Nephron (organoid): ENCODE measurements at regions not wholly inside any gene's neighbourhood (a gene's known extent, or its start where the extent isn't known, plus 50 kb on each side); places are given as distances from the start of the nearest gene placed in this dataset.
"Not testable (repeated sequence)": the region's sequence is repeated elsewhere in the genome, so short reads cannot be mapped to it uniquely, and the experiment has no call there.

Experiments used
- H3K27ac Mint-ChIP-seq, 3 experiments: 2 replicates each; pipeline ENCODE4 v1.8.0; 2020; ENCODE audit warnings: mixed read lengths in 3 of 3, mild to moderate bottlenecking in 2 of 3, moderate library complexity in 1 of 3
- H3K27me3 Mint-ChIP-seq: 2 replicates; pipeline ENCODE4 v1.8.0; 2021; ENCODE audit warnings: low read depth, mild to moderate bottlenecking, moderate library complexity, mixed read lengths
- H3K36me3 Mint-ChIP-seq: 2 replicates; pipeline ENCODE4 v1.8.0; 2020; ENCODE audit warnings: low read depth, mixed read lengths
- H3K4me1 Mint-ChIP-seq: 2 replicates; pipeline ENCODE4 v1.8.0; 2020; ENCODE audit warnings: mixed read lengths
- H3K4me3 Mint-ChIP-seq, 3 experiments: 2 replicates each; pipeline ENCODE4 v1.8.0; 2020; ENCODE audit warnings: mild to moderate bottlenecking in 3 of 3, mixed read lengths in 3 of 3, moderate library complexity in 2 of 3
- H3K9me3 Mint-ChIP-seq: 2 replicates; pipeline ENCODE4 v1.8.0; 2020; ENCODE audit warnings: mixed read lengths
- TF ChIP-seq, protein P1 (sequence below), 3 experiments: fragments of 200-600 bp; sonication (generic); IDR thresholded peaks; one replicate each; pipeline ENCODE4 v1.5.0; 2021; ENCODE audit warnings: antibody characterized with exemption in 3 of 3; ENCODE audit not compliant: unreplicated experiment in 3 of 3

DNA sequence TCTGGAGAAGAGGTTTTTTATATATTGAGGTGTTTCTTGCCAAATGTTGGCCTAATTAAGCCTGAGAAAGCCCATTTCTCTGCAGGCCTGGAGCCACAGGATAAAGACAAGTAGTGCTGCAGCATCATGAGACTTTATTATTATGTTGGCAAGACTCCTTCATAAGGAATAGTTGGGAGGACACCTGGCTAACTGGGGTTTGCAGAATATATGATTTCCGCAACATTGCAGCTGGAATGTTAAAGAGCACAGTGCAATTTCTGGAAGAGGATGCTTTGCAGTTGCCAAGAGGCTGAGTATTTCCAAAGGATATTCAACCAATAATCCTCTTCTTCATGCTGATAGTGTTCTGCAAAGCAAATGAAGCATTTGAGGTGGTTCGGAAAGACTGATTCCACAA is 1512.8 kb upstream of the LRRTM3 start:
- Mint-ChIP-seq H3K4me1 (no peaks in the 10 kb centered on the region), H3K27me3 (no peaks in the 10 kb centered on the region), H3K4me3 (no peak overlapping the region), H3K27ac (no peak overlapping the region), H3K36me3 (peaks cover 2% of the 10 kb centered on the region), H3K9me3 (peaks cover 18% of the 10 kb centered on the region)
- TF ChIP-seq, protein P1, sequence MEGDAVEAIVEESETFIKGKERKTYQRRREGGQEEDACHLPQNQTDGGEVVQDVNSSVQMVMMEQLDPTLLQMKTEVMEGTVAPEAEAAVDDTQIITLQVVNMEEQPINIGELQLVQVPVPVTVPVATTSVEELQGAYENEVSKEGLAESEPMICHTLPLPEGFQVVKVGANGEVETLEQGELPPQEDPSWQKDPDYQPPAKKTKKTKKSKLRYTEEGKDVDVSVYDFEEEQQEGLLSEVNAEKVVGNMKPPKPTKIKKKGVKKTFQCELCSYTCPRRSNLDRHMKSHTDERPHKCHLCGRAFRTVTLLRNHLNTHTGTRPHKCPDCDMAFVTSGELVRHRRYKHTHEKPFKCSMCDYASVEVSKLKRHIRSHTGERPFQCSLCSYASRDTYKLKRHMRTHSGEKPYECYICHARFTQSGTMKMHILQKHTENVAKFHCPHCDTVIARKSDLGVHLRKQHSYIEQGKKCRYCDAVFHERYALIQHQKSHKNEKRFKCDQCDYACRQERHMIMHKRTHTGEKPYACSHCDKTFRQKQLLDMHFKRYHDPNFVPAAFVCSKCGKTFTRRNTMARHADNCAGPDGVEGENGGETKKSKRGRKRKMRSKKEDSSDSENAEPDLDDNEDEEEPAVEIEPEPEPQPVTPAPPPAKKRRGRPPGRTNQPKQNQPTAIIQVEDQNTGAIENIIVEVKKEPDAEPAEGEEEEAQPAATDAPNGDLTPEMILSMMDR (IDR thresholded peaks at IDR 0.05; ENCODE audit: unreplicated experiment in 3 of 3) = no peak

DNA sequence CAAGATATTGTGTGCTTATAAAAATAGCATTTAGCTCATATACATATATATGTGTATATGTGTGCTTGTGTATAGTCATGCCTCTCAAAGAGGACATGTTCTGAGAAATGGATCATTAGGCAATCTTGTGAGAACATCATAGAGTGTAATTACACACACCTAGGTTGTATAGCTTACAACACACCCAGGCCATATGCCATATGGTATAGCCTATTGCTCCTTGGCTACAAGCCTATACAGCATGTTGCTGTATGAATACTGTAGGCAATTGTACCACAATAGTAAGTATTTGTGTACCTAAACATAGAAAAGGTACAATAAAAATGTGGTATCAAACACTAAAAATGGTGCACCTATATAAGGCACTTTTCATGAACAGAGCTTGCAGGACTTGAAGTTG is 1510.5 kb upstream of the LRRTM3 start:
- TF ChIP-seq, protein P1 (IDR thresholded peaks at IDR 0.05; ENCODE audit: unreplicated experiment in 3 of 3) = no peak
- Mint-ChIP-seq H3K4me3 (no peak overlapping the region), H3K4me1 (no peaks in the 10 kb centered on the region), H3K36me3 (peaks cover 3% of the 10 kb centered on the region), H3K9me3 (peaks cover 23% of the 10 kb centered on the region), H3K27me3 (no peaks in the 10 kb centered on the region), H3K27ac (no peak overlapping the region)

DNA sequence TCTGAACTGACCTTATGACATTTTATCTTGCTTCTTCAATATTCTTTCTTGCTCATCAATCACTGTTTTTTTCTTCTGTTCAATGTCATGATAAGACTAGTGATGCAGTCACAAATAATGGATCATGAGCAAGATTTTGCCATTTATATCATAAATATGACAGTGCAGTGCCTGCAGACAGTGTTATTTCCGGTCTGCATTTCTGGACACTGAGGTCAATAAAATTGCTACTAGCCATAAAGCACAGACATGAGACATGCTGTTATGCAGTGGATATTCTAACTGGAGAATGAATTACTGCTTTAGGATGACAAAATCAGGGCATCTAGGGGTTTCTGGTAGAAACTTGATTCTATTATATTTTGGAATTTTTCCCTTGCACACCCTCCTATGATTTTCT is 1509.7 kb upstream of the LRRTM3 start:
- TF ChIP-seq, protein P1 (IDR thresholded peaks at IDR 0.05; ENCODE audit: unreplicated experiment in 3 of 3) = no peak
- no peaks in the 10 kb centered on the region for H3K4me1 Mint-ChIP-seq
- H3K4me3 Mint-ChIP-seq = no peak overlapping the region
- H3K27ac Mint-ChIP-seq = no peak overlapping the region
- H3K27me3 Mint-ChIP-seq = no peaks in the 10 kb centered on the region
- H3K36me3 Mint-ChIP-seq = peaks cover 3% of the 10 kb centered on the region
- H3K9me3 Mint-ChIP-seq = peaks cover 23% of the 10 kb centered on the region

DNA sequence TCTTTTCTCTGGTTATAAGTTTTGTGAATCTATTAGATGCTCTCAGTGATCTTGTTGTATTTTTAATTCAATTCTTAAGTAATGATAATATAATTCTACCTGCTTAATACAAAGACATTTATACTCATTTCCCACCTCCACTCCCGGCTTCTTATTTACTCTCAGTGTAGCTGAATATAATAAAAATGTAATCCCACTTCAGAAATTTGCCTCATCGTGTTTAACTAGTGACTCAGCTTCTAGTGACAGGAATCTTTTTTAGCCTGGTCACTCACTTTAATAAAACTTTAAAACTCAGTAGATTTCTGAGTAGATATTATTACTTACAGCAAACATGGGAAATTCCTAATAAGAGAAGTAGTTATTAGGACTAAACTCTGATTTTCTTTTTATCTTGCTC is 1506.2 kb upstream of the LRRTM3 start:
- TF ChIP-seq, protein P1 (IDR thresholded peaks at IDR 0.05; ENCODE audit: unreplicated experiment in 3 of 3) = no peak
- peaks cover 3% of the 10 kb centered on the region for H3K36me3 Mint-ChIP-seq
- H3K9me3 Mint-ChIP-seq = peaks cover 12% of the 10 kb centered on the region
- H3K4me1 Mint-ChIP-seq = no peaks in the 10 kb centered on the region
- H3K27me3 Mint-ChIP-seq = no peaks in the 10 kb centered on the region
- no peak overlapping the region for H3K4me3 Mint-ChIP-seq
- no peak overlapping the region for H3K27ac Mint-ChIP-seq

DNA sequence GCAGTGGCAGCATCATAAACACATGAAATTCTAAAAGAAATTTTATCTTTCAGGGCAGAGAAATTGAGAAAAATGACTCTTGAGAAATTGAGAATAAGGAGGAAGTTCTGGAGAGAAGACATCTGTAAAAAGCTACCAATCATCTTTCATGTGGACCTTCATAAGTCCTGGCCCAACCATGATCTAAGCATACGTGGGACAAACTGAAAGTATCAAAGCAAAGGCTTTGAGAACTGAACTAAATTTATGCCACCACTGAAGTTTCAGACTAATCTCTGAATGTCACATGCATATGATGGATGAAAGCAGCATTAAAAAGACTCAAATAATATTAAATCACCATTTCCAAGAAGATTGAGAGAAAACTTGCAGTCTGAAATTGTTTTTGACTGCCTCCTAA is 1502.8 kb upstream of the LRRTM3 start:
- H3K27ac Mint-ChIP-seq = no peak overlapping the region
- H3K4me1 Mint-ChIP-seq = no peaks in the 10 kb centered on the region

DNA sequence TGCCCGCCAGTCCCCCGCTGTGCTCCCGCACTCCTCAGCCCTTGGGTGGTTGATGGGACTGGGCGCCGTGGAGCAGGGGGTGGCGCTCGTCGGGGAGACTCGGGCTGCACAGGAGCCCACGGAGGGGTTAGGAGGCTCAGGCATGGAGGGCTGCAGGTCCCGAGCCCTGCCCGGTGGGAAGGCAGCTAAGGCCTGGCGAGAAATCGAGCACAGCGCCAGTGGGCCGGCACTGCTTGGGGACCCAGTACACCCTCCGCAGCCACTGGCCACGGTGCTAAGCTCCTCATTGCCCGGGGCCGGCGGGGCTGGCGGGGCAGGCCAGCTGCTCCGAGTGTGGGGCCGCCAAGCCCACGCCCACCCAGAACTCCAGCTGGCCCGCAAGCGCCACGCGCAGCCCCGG is 1496.5 kb upstream of the LRRTM3 start:
- H3K27me3 Mint-ChIP-seq, H3K9me3 Mint-ChIP-seq, H3K36me3 Mint-ChIP-seq, H3K27ac Mint-ChIP-seq, H3K4me3 Mint-ChIP-seq, H3K4me1 Mint-ChIP-seq: not testable (repeated sequence)

More for the DNA sequence above, 1502.8 kb upstream of the LRRTM3 start:
- TF ChIP-seq, protein P1 (IDR thresholded peaks at IDR 0.05; ENCODE audit: unreplicated experiment in 3 of 3) = no peak
- Mint-ChIP-seq H3K36me3 (peaks cover under 1% of the 10 kb centered on the region), H3K27me3 (no peaks in the 10 kb centered on the region), H3K9me3 (peaks cover 5% of the 10 kb centered on the region), H3K4me3 (no peak overlapping the region)
